NCI-H1417 treated with DMSO at 0.1 percent for 48 hours (cell line): ENCODE measurements at regions not wholly inside any gene's neighbourhood (a gene's known extent, or its start where the extent isn't known, plus 50 kb on each side); places are given as distances from the start of the nearest gene placed in this dataset.

Source experiments
- DNase-seq: peaks from one replicate; lab custom pipeline; 2025; lab: John Stamatoyannopoulos, UW

DNA sequence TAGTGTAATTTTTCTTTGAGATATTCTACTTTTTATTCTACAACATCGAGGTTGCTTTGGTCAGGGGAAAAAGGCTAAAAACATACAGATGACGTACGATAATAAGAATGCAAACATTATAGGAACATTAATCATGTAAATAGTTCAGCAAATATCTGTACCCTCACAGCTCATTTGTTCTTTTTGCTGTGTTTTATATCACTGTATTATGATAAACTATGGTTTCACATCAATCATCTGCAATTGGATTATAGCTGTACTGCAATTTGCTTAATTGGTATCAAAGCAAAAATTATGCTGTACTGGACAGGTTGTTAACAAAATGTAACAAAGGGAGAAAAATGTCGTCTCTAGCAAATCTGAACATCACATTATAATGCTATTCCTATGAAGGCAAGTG lies 597.1 kb downstream of the EPHA7 start:
- DNase-seq: peak; percentile 51

DNA sequence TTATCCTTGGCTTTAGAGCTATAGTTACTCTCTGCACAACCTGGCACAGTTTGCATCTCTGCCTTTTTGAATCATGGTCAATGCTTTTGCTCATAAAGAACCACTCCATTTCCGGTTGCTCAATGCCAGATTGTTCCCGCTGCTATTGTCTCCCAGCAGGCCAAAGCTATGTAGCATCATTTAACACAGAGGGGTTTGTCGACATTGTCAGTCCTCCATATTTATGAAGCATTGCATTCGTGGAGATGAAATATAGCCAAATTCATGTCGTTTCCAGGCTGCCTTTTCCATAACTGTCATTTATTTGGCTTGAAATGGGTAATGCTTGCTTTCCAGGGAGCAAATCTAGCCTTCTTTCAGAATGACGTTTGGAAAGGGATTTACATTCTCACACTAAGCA lies 598.8 kb downstream of the EPHA7 start:
- no peak for DNase-seq

DNA sequence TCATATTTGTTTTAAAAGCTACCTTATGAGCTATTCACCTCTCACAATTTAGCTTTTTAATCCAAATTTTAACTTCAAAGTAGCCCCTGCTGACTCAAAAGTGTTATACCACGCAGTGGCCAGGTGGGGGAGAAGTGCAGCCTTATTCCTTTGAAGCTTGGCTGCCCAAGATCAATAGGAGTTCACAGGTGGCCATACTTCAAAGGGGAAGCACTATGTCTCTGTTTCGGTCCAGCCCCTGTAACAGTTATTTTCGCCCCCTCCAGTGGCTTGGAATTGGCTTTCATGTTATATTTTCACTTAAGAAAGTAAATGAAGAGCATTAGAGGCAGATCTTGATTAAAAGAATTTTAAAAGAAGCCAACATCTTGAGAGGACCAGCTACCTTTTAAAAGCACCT lies 608.4 kb downstream of the EPHA7 start:
- DNase-seq: peak; percentile 10

DNA sequence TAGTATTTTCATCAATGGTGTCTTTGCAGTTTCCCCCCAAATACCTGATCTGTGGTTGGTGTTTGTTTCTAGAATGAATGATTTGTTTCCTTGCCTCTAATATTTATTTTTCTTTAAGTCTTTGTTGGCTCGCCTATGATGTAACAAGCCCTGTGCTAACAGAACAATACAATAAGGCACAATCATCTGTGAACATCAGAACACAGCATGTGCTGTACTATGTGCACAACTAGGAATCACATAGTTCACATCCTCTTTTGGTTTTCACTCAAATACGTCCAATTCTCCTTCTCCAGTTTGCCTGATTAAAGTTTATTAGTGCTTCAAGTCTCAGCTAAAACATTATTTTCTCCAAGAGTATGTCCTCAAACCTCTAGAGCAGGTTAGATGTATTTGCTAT lies 613.1 kb downstream of the EPHA7 start:
- no peak for DNase-seq

DNA sequence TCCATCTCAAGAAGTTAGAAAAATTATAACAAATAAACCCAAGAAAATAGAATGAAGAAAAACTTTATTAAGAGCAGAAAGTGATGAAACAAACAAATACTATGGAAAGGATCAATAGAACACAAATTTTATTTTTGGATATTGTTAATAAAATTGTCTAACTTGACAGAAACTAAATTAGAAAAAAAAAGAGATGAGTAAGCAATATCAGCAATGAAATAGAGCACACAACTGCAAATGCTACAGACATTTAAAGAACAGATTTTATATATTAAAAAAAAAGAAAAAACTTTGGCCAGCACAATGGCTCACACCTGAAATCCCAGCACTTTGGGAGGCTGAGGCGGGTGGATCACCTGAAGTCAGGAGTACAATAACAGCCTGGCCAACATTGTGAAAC lies 628.0 kb downstream of the EPHA7 start:
- DNase-seq: no peak

DNA sequence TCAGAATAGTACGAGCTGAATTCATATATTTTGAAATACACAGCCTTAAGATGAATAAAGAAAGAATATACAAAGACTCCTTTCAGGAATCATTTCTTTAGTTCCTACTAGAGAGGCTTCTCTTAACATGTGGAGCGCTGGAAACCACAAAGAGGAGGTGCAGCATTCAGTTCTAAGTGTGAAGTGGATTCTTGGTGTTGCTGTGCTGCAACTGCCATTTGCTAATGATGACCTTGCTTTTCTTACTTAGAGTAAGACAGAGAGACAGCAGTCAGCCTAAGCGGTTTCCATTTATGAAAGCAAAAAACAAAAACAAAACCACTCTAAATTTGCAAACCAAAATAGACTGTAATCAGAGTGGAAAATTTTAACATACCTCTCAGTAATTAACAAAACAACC lies 629.0 kb downstream of the EPHA7 start:
- no peak for DNase-seq

DNA sequence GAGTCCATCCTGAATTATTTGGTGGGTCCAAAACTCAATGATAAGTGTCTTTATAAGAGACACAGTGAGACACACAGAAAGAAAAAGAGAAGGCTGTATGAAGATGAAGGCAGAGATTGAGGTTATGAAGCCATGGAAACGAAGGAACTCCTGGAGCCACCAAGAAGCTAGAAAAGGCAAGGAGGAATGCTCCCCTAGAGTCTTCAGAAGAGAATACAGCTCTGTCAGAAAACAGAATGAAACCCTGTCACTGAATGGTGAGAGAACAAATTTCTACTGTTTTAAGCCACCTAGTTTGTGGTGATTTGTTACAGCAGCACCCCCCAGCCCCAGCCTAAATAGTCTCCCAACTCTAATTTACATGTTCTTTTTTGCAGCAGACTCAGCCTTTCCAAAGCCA lies 635.1 kb downstream of the EPHA7 start:
- no peak for DNase-seq

DNA sequence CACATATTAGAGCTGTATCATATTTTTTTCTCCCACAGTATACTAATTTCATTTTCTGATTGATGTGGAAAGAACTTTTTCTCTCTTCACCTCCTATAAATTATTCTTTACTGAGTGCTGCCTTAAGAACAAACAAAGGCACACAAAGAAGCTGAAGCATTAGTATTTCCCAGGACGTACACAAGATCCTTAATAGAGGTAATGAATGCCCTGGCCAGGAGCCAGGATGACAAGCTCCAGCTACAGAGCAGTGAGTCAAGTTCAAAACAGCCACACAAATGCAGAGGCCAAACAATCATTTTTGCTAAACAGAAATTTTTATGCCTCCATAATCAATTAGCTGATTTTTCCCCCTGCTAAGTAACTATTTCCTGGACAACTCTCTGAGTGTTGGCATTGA lies 639.6 kb downstream of the EPHA7 start:
- peak; percentile 24 for DNase-seq

DNA sequence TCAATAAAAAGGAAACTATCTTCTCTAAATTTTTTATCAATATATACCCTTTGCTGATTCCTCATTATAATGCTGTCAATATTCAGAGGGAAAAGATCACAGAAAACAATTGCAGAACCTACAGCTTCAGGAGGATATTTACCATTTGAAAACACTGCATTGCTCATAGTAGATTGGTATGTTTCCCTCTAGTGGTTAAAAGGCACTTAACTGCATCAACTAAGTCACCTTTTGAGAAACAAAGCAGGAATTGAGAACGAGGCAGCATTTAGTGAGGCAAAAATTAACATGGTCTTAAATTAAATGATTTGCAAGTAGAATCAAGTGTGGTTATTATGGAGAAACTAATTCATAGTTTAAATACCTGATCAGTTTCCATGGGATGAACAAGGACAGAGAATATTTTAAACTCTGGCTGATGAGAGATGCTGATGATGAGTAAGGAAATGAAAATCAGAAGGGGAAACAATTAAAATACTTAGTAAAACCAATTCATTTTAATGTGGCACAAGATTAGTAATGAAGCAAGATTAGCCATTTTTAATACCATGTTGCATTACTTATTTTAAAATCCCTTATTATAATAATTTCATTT lies 642.1 kb downstream of the EPHA7 start:
- peak; percentile 50 for DNase-seq

DNA sequence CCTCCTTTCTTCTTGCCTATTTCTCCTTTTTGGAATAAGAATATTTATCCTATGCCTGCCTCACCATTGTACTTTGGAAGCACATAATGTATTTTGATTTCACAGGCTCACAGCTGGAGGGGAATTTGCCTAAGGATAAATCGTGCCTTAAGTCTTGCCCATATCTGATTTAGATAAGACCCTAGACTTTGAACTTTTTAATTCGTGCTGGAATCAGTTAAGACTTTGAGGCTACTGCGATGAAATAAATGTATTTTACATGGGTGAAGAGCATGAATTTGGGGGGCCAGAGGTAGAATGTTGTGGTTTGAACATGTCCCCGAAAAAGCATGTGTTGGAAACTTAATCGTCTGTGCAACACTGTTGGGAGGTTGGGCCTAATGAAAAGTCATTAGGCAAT lies 648.8 kb downstream of the EPHA7 start:
- DNase-seq: no peak

DNA sequence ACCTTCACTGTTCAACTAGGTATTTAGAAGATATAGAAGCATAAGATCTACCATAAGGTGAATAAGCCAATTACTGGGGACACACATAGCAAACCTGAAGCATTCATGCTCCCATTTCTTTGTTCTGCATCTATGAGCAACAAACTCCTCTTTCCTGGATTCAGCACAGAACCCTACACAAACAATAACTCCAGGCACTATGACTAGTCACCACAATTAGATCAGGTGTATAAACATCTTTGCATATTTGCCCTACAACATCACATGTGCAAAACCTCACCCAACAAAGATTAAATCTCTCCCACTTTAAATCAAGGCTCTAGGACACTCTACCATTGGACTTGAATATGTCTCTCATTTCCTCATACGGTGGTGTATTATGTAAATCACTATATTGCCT lies 652.3 kb downstream of the EPHA7 start:
- DNase-seq: no peak

DNA sequence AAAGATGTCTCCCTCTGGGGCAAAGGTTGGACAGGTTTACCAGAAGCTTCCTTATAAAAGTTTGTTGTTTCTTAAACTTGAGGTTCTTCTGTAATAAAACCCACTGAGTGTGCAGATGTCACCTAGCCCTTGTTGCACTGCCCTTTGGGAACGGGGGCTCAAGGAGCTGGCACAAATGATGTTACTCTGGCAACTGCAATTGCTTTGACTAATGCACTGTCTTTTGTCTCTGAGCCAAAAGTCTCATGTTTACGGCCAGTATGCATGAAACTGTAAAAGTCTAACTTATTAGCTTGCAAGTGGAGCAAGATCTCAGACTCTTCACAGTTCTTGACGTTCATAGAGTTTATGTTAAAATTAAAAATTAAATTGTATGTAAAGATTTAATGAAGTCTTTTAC lies 655.7 kb downstream of the EPHA7 start:
- no peak for DNase-seq

DNA sequence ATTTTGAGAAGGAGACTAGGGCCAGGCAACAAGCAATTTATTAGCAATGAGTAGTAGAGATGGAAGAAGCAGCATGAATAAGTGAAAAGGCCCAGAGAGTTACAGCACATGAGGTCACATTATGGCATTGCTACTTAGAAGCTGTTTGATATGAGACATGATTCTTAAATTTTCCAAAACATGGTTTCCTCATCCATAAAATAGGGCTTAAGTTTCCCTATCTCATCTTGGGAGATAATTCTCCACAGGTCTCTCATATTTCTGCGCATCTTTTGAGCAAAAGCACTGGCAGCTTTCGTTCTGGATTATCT lies 656.1 kb downstream of the EPHA7 start:
- no peak for DNase-seq

DNA sequence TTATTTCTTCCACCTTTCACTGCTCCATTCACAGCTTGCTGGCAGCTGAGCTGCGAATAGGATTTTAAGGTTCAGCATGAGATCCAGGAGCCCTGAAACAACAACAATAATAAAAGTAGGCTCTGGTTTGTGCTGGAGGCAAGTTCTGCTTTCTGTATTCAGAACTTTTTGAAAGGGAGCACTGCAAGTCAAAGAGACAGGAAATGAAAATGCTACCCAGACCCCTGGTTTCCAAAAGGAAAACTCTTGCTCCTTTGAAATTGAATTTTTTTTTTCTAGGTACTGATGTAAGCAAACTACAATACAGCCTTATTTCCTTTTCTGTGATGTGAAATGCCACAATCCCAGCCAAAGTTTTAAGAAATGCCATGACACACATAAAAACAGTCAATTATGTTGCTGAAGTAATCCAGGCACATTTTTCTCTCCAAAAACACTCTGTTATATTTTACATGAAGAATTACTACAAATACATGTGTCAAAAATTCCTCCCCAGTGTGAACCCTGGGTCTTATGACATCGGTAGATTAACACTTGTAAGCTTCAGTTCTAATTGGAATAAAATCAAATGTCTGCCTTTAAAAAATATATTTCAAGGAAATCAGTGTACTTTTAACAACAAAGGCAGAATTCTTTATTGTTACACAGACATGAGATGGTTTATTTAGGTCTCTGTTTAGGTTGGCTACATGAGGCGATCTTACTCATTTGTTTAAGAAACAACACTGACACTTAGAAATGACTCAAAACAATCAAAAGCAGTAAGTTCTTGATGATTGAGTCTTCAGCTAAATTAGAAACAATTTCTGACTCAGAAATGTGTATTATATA lies 656.7 kb downstream of the EPHA7 start:
- no peak for DNase-seq

DNA sequence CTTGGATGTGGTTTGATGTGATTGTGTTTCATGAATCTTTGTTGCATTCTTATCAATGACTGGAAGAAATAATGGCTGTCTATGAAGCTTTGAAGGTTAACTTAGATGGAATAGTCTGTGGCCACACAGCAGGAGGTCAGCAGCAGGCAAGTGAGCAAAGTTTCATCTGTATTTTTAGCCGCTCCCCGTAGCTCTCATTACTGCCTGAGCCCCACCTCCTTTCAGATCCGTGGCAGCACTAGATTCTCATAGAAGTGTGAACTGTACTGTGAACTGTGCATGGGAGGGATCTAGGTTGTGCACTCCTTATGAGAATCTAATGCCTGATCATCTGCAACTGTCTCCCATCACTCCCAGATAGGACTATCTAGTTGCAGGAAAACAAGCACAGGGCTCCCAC lies 660.2 kb downstream of the EPHA7 start:
- DNase-seq: no peak

DNA sequence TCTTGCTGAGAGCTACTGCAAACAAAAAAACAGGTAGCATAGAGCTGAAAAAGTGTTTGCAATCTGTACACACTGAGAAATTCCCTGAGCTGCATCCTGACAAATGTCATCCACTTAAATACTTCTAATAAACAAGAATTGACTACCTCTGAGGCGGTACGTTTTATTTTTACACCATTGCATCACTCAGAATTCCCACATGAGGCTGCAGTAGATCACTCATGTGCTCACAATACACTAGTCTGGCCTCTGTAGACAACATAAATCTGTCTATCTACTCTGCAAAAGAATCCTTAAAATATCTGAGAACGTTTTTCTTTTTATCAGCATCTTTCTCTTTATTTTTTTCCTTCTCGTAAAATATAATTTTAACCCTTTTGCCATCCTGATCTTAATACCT lies 661.4 kb downstream of the EPHA7 start:
- no peak for DNase-seq

DNA sequence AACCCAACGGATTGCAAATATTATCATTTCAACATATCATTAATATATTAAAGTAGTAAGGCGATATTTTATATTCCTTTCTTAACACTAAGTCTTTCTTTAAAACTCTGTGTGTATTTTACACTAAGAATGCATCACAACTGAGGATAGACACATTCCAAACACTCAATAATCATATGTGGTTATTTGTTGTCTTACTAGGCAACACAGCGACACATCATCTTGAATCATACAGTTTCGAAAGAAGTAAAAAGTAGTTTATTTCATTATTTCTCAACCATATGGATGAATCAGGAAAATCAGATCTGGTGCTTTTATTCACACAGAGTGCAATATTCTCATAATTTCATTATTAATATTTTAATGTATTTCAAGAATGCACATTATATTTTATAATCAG lies 662.4 kb downstream of the EPHA7 start:
- no peak for DNase-seq

DNA sequence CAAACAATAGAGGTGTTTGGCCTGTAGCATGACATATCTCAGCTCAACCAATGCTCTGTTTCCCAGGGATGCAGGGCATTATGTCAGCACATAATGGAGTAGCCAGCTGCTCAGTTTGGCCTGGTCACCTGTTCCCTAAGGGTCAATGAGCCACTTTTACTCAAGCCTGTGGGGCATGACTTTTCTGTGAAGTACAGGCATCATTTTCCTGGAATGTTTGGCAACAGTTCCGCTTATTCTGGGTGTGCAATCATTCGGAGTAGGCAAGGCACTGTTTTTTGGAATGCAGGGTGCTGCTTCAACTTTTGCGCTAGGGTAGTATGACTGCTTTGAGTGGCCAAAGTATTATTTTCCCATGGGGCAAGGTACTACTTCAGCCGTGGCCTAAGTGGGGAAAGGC lies 665.4 kb downstream of the EPHA7 start:
- no peak for DNase-seq

DNA sequence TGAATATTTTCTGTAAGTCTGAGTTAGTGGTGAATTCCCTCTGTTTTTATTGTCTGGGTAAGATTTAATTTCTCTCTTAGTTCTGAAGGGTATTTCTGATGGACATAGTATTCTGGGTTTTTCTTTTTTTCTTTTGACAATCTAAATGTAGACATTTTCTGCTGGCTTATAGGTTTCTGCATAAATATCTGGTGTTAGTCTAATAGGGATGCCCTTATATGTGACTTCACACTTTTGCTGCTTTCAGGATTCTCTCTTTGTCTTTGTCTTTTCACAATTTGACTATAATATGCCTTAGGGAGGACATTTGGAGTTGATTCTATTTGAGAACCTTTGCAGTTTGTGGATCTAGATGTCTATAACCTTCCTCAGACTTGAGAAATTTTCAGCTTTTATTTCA lies 667.2 kb downstream of the EPHA7 start:
- no peak for DNase-seq

DNA sequence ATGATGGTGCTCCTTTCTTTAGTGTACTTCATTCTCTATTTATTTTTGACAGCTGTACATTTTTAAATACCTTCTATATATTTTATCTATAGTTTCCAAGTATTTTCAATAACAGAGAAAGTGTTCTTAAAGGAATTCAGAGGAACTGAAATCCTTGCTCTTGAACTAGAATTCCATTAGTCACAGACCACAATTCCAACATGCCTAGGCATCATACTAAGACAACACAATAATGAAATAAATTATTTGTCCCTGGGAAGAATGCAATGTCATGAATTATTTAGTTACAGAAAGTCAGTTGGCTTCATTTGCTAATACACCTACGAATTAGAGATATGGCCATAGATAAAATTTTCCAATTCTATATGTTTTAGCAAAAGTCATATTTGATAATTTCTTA lies 671.2 kb downstream of the EPHA7 start:
- no peak for DNase-seq

DNA sequence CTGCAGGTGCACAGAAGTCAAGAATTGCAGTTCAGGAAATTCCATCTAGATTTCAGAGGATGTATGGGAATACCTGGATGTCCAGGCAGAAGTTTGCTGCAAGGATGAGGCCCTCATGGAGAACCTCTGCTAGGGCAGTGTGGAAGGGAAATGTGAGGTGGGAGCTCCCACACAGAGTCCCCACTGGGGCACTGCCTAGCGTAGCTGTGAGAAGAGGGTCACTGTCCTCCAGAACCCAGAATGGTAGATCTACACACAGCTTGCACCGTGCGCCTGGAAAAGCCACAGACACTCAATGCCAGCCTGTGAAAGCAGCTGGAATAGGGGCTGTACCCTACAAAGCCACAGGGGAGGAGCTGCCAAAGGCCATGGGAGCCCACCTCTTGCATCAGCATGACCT lies 681.4 kb downstream of the EPHA7 start:
- no peak for DNase-seq

DNA sequence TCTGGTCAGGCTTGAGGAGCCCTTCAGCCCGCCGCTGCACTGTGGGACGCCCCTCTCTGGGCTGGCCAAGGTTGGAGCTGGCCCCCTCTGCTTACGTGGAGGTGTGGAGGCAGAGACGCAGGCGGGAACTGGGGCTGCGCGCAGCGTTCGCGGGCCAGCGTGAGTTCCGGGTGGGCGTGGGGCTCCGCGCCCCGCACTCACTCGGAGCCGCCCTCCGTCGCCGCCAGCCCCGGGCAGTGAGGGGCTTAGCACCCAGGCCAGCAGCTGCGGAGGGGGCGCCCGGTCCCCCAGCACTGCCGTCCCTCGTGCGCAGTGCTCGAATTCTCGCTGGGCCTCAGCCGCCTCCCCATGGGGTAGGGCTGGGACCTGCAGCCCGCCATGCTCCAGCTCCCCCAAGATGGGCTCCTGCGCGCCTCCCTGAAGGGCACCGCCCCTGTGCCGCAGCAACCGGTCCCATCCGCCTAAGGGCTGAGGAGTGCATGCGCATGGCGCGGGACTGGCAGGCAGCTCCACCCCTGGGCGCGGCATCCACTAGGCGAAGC lies 695.9 kb downstream of the EPHA7 start:
- no peak for DNase-seq

DNA sequence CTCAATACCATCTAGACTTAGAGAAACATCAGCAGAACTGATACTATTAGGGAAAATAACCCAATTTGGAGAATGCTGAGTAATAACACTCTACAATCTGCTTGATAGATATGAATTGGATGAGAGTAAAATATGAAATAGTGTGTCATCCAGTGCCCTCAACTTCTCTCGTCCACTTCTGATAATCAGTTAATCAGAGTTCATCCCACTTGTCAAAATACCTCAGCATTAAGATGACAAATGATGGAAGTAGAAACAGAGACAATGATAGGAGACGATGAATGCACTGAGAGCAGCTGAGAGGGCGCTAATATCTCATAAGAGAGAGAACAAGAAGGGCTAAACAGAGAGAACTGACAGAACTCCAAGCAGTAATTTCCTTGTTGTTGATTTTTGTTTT lies 699.6 kb downstream of the EPHA7 start:
- DNase-seq: no peak

DNA sequence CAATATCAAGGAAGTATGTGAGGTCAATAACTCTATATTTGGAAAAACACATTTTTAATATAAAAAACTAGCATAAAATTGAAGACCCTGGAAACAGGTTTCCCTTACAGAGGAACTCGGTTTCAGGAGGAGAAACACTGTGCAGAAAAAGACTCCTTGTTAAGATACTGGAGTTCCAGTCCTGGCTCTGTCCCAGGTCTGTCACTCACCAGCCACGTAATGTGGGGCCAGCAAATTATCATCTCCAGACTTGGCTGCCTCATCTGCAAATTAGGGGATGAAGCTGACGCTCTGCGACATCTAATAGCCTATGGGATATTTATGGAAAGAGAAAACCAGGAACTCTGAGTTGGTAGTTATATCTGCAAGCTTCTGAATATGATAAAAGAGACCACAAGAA lies 702.7 kb downstream of the EPHA7 start:
- DNase-seq: no peak
